MM.1S (cell line): ENCODE measurements at regions not wholly inside any gene's neighbourhood (a gene's known extent, or its start where the extent isn't known, plus 50 kb on each side); places are given as distances from the start of the nearest gene placed in this dataset.

Source experiments
- EZH2 ChIP-seq: fragments of 300-600 bp; sonication (generic); optimal IDR thresholded peaks from 2 replicates; pipeline ENCODE3; 2017; ENCODE audit warnings: low read depth, mild to moderate bottlenecking, antibody characterized with exemption, low read length, mixed read lengths
- EZH2phosphoT487 ChIP-seq: fragments of 300-600 bp; sonication (generic); IDR thresholded peaks from 2 replicates; pipeline ENCODE4 v1.6.1; 2018; ENCODE audit warnings: antibody characterized with exemption, low read length
- TF ChIP-seq, protein P1 (sequence below): fragments of 300-600 bp; sonication (generic); IDR thresholded peaks from 2 replicates; pipeline ENCODE4 v1.5.1; 2016; ENCODE audit warnings: antibody characterized with exemption, low read length, mixed read lengths

DNA sequence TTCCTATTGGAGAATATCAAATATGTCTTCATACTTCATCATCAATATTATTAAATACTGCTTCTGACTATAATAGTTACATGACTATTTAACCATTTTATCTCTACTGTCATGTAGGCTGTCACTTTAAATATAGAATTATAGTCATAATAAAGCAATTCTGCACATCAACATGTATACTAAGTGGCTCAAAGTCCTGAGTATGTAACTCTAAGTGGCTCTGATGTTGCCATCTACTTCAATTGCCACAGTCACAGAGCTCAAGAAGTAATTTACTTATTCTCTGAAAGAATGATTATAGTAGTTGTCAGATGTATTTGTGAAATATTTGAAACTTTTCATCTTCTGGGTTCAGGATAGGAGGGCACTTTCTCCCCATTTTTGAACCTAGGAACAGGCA lies 202.3 kb downstream of the KITLG start:
- TF ChIP-seq EZH2phosphoT487, result no peak
- TF ChIP-seq, protein P1, sequence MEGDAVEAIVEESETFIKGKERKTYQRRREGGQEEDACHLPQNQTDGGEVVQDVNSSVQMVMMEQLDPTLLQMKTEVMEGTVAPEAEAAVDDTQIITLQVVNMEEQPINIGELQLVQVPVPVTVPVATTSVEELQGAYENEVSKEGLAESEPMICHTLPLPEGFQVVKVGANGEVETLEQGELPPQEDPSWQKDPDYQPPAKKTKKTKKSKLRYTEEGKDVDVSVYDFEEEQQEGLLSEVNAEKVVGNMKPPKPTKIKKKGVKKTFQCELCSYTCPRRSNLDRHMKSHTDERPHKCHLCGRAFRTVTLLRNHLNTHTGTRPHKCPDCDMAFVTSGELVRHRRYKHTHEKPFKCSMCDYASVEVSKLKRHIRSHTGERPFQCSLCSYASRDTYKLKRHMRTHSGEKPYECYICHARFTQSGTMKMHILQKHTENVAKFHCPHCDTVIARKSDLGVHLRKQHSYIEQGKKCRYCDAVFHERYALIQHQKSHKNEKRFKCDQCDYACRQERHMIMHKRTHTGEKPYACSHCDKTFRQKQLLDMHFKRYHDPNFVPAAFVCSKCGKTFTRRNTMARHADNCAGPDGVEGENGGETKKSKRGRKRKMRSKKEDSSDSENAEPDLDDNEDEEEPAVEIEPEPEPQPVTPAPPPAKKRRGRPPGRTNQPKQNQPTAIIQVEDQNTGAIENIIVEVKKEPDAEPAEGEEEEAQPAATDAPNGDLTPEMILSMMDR, result no peak
- no peak for TF ChIP-seq EZH2
